Keratinocyte (primary cell): ENCODE measurements at regions not wholly inside any gene's neighbourhood (a gene's known extent, or its start where the extent isn't known, plus 50 kb on each side); places are given as distances from the start of the nearest gene placed in this dataset.
"Not testable (repeated sequence)": the region's sequence is repeated elsewhere in the genome, so short reads cannot be mapped to it uniquely, and the experiment has no call there.

Experiments used
- DNase-seq: peaks from one replicate; pipeline ENCODE4 v3.0.0-alpha.2; 2011; ENCODE audit warnings: low read depth, missing footprints, low spot score
- FAIRE-seq: peaks from 2 replicates; lab custom pipeline; 2011; peaks lifted over from hg19 to GRCh38; lab: Jason Lieb, UNC
- H2AFZ ChIP-seq: 2 replicates; pipeline ENCODE4 v1.6.0; 2012; ENCODE audit warnings: low read length, control low read depth, inconsistent platforms; ENCODE audit not compliant: control insufficient read depth
- H3K27ac ChIP-seq: 2 replicates; pipeline ENCODE4 v1.5.1; 2011; ENCODE audit warnings: low read length; ENCODE audit not compliant: control insufficient read depth, insufficient read depth
- H3K27me3 ChIP-seq: 3 replicates; pipeline ENCODE4 v1.6.0; 2011; ENCODE audit warnings: low read length; ENCODE audit not compliant: control insufficient read depth, insufficient read depth; ENCODE audit errors: extremely low read depth
- H3K36me3 ChIP-seq, 2 experiments: 2 replicates in 1 of 2; 3 replicates in 1 of 2; pipeline ENCODE4 v1.5.1; 2011; ENCODE audit warnings: low read length in 2 of 2, mild to moderate bottlenecking in 1 of 2; ENCODE audit not compliant: control insufficient read depth in 2 of 2, insufficient read depth in 2 of 2; ENCODE audit errors: extremely low read depth in 1 of 2
- H3K4me1 ChIP-seq: 3 replicates; pipeline ENCODE4 v1.5.1; 2011; ENCODE audit warnings: low read length; ENCODE audit not compliant: control insufficient read depth, insufficient read depth; ENCODE audit errors: extremely low read depth
- H3K4me2 ChIP-seq: 3 replicates; pipeline ENCODE4 v1.6.0; 2011; ENCODE audit warnings: low read depth, low read length; ENCODE audit not compliant: control insufficient read depth, insufficient read depth; ENCODE audit errors: extremely low read depth
- H3K4me3 ChIP-seq, 3 experiments: fragments of 200-600 bp in 1 of 3; sonication (generic) in 1 of 3; 2 replicates in 2 of 3; 3 replicates in 1 of 3; pipeline ENCODE4 v1.5.1; 2011 to 2016; ENCODE audit warnings: low read length in 3 of 3, mild to moderate bottlenecking in 3 of 3, control low read depth in 2 of 3, inconsistent platforms in 1 of 3, low read depth in 1 of 3, mixed read lengths in 1 of 3, mixed run types in 1 of 3, moderate library complexity in 1 of 3; ENCODE audit not compliant: control insufficient read depth in 2 of 3, insufficient read depth in 2 of 3; ENCODE audit errors: extremely low read depth in 1 of 3
- H3K79me2 ChIP-seq: 2 replicates; pipeline ENCODE4 v1.6.0; 2012; ENCODE audit warnings: low read length; ENCODE audit not compliant: control insufficient read depth, insufficient read depth
- H3K9ac ChIP-seq: 3 replicates; pipeline ENCODE4 v1.6.0; 2011; ENCODE audit warnings: low read length; ENCODE audit not compliant: control insufficient read depth, insufficient read depth; ENCODE audit errors: extremely low read depth
- H3K9me1 ChIP-seq: 3 replicates; pipeline ENCODE4 v1.6.0; 2011; ENCODE audit warnings: low read length; ENCODE audit not compliant: control insufficient read depth, insufficient read depth; ENCODE audit errors: extremely low read depth
- H3K9me3 ChIP-seq: 2 replicates; pipeline ENCODE4 v1.5.1; 2012; ENCODE audit warnings: low read depth, low read length; ENCODE audit not compliant: control insufficient read depth
- H4K20me1 ChIP-seq: 3 replicates; pipeline ENCODE4 v1.6.0; 2011; ENCODE audit warnings: low read length; ENCODE audit not compliant: control insufficient read depth, insufficient read depth; ENCODE audit errors: extremely low read depth
- dilution Hi-C: fragments of 300-500 bp; cut with MboI; formaldehyde crosslinking; loops from one replicate; pipeline ENCODE4 v1.7.0; 2020; ENCODE audit warnings: low sequenced_read_pairs; ENCODE audit not compliant: extremely low pct_ligation_motif_present

DNA sequence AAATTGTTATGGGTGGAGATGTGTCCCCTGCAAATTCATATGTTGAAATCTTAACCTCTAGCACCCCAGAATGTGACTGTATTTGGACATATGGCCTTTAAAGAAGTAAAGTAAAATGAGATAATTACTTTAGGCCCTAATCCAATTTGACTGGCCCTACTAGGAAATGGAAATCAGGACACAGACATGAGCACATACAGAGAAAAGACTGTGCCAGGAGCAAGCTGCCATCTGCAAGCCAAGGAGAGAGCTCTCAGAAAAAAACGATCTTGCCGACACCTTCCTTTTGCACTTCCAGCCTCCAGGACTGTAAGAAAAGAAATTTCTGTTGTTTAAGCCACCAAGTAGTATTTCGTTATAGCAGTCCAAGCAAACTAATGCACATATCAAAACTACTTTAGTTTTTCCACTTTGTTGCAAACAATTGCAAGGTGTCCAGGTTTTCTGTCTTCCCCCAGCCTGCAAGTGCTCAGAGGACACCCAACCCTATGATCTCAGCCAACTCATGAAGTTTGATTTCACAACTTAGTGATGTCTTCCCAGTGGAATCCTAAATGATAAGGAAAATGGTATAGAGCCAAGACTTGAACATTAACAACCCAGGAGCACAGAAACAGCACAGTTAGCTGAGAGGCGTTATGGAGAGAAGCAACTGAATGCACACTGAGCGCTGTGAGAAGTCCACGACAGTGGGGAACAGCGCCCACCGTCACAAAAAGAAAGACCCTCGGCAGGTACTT, 351.2 kb downstream of the BCL2L11 start:
- H3K27ac ChIP-seq, H3K36me3 ChIP-seq, H3K27me3 ChIP-seq, H3K4me3 ChIP-seq, H3K9me3 ChIP-seq, H3K9me1 ChIP-seq, FAIRE-seq, H3K4me1 ChIP-seq, H3K9ac ChIP-seq, H2AFZ ChIP-seq, DNase-seq, H4K20me1 ChIP-seq, dilution Hi-C loops, H3K4me2 ChIP-seq: not testable (repeated sequence)
- H3K79me2 ChIP-seq, result peaks cover 63% of the 10 kb centered on the region

DNA sequence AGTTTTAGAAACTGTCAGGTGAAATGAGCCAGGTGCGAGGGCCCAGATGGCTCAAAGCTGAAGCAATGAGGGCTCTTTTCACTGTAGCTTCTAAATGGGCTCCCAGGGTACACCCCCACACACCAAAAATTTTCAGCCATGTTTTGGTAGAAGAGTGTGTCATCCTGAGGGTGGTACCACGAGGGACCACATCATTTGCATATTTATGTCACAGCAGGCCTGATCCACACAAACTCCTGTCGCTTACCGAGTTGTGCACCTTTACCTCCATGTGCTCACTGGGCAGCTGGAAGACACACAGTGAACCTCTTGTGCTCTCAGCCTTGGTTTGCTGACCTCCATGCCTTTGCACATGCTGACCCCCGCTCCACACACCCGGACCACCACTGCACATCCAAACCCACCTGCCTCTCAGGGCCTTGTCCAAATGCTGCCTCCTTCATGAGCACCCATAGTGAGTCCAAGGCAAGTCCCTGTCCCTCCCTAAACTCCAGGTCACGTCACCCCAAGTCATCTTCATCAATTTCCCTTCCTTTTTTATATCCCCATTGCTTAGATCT, 352.2 kb downstream of the BCL2L11 start:
- H3K27me3 ChIP-seq, dilution Hi-C loops, H3K9ac ChIP-seq, H3K4me3 ChIP-seq, H2AFZ ChIP-seq, H3K9me1 ChIP-seq, H3K27ac ChIP-seq, H4K20me1 ChIP-seq, H3K4me2 ChIP-seq, FAIRE-seq, DNase-seq, H3K9me3 ChIP-seq, H3K36me3 ChIP-seq, H3K4me1 ChIP-seq: not testable (repeated sequence)
- peaks cover 59% of the 10 kb centered on the region for H3K79me2 ChIP-seq

DNA sequence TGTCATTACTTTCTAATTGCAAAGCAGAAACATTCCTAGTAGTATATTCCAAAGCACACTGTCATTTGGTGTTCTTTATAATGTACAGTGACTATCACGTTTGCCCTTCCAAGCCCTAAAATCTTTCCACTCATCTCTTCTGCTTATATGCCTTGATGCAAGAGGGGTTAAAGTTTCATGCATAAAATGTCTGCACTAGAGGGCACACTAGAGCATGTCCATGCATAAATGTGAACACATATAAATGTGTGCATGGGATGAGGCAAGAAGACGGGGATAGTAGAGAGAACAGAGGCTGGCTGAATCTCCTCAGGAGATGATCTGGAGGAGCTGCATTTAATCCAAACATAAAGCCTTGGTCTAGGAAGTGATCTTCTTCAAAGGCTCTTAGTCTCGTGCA, 352.8 kb downstream of the BCL2L11 start:
- H4K20me1 ChIP-seq, dilution Hi-C loops, H3K27ac ChIP-seq, H3K4me3 ChIP-seq, H3K36me3 ChIP-seq, H2AFZ ChIP-seq, H3K9me3 ChIP-seq, H3K27me3 ChIP-seq, H3K9me1 ChIP-seq, H3K9ac ChIP-seq, DNase-seq, H3K4me1 ChIP-seq, H3K4me2 ChIP-seq: not testable (repeated sequence)
- peaks cover 60% of the 10 kb centered on the region for H3K79me2 ChIP-seq
- peak; percentile 60 for FAIRE-seq

DNA sequence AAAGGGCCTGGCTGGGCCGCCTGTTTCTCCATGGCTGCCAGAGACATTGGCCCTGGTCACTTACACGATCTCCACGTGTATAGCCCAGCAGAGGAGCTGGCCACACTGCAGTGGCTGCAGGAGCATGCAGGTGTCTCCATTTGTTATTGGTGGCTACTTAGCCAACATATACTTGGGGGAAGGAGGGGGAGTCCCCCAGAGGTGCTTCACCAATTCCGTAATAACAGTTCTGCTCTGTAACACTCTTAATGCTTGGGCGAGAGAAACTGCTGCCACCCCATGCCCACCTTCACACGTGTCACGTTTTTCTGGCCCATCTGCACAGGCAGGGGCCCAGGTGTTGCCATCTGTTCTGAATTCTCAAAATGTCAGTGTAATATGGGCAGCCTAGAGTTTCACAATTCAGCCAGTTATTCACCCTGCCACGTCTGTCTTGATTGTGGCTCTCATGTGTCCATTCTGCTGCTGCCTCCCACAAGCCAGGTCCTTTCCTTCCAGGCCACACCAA, 353.5 kb downstream of the BCL2L11 start:
- H3K9me1 ChIP-seq, H3K27me3 ChIP-seq, H3K4me3 ChIP-seq, H3K9me3 ChIP-seq, H3K36me3 ChIP-seq, H3K27ac ChIP-seq, H3K4me2 ChIP-seq, H4K20me1 ChIP-seq, dilution Hi-C loops, H3K4me1 ChIP-seq, DNase-seq, FAIRE-seq, H3K9ac ChIP-seq, H2AFZ ChIP-seq: not testable (repeated sequence)
- H3K79me2 ChIP-seq, result peaks cover 63% of the 10 kb centered on the region

DNA sequence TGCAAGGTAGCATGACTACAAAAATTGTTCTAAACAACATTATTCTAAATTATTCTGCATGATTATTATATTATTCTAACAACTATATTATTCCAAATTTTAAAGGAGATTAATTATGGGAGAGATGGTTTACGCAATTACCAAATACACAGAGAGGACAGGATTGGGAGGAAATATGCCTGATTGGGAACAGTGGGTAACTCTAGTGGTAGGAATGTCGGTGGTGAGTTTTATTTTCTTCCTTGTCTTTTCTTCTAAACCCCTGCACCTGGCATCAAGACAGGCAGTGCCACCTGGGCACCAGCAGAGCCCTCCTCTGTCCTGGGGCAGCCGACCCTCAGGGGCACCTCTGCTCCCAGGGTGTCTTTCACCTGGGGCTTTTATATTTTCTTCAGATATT, 357.6 kb downstream of the BCL2L11 start:
- H3K9me1 ChIP-seq, H3K4me1 ChIP-seq, dilution Hi-C loops, H3K9ac ChIP-seq, H3K4me2 ChIP-seq, H3K36me3 ChIP-seq, H3K27ac ChIP-seq, H2AFZ ChIP-seq, H3K27me3 ChIP-seq, H3K4me3 ChIP-seq, FAIRE-seq, DNase-seq, H4K20me1 ChIP-seq, H3K9me3 ChIP-seq: not testable (repeated sequence)
- peaks cover 65% of the 10 kb centered on the region for H3K79me2 ChIP-seq
